ENCODE measurements at regions not wholly inside any gene's neighbourhood (a gene's known extent, or its start where the extent isn't known, plus 50 kb on each side); places are given as distances from the start of the nearest gene placed in this dataset.
A peak's percentile ranks its signal among the peaks of the same experiment; 100 is the strongest.
"Not testable (repeated sequence)": the region's sequence is repeated elsewhere in the genome, so short reads cannot be mapped to it uniquely, and the experiment has no call there.

DNA sequence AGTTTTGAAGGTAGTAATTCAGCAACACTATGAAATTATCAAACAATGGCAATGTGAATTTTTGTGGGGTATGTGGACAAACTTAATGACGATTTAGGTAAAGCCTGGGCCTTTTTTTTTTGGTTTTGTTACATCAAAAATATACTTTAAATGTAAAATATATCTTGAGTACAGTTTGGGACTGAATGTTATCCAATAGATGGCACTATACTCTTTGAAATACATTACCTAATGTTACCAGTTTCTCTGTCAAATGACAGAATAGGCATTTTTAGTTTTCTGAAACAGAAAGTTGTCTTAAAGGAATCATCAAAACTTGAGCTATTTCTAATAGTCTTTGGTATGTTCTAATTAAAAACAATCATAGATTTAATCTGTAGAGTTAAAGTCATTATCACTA is 1651.9 kb downstream of the C4orf33 start:
- TF ChIP-seq, protein P1, sequence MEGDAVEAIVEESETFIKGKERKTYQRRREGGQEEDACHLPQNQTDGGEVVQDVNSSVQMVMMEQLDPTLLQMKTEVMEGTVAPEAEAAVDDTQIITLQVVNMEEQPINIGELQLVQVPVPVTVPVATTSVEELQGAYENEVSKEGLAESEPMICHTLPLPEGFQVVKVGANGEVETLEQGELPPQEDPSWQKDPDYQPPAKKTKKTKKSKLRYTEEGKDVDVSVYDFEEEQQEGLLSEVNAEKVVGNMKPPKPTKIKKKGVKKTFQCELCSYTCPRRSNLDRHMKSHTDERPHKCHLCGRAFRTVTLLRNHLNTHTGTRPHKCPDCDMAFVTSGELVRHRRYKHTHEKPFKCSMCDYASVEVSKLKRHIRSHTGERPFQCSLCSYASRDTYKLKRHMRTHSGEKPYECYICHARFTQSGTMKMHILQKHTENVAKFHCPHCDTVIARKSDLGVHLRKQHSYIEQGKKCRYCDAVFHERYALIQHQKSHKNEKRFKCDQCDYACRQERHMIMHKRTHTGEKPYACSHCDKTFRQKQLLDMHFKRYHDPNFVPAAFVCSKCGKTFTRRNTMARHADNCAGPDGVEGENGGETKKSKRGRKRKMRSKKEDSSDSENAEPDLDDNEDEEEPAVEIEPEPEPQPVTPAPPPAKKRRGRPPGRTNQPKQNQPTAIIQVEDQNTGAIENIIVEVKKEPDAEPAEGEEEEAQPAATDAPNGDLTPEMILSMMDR (IDR thresholded peaks at IDR 0.05) = peak; percentile 80

DNA sequence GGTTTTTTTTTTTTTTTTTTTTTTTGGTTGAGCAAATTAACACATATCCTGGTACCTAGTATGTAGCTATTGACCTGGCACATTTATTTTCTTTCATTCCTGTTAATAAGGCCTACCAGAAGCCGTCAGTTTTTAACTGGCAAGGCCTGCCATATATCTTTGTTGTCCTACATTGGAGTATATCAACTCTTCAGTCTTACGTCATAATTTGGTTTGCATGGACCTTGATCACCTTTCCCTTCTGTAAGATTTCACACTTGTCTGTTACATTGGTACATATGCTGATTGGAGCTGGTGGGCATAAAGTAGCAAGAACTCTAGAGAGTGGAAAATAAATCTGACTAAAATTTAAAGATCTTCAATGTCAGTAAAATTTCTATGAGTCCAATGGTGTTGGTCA is 1658.0 kb downstream of the C4orf33 start:
- Mint-ChIP-seq H3K27ac (ENCODE audit: unreplicated experiment) (no peak overlapping the region), H3K4me3 (ENCODE audit: unreplicated experiment) (no peak overlapping the region), H3K36me3 (ENCODE audit: low read depth) (no peaks in the 10 kb centered on the region), H3K4me1 (ENCODE audit: low read depth) (no peaks in the 10 kb centered on the region), H3K27me3 (ENCODE audit: low read depth) (no peaks in the 10 kb centered on the region), H3K9me3 (ENCODE audit: low read depth) (no peaks in the 10 kb centered on the region)
- TF ChIP-seq, protein P1 (IDR thresholded peaks at IDR 0.05) = no peak
- no peak for DNase-seq (ENCODE audit: low spot score)

More for the DNA sequence above, 1651.9 kb downstream of the C4orf33 start:
- H3K4me3 Mint-ChIP-seq (ENCODE audit: unreplicated experiment) = no peak overlapping the region
- H3K9me3 Mint-ChIP-seq (ENCODE audit: low read depth) = peaks cover 6% of the 10 kb centered on the region
- no peak overlapping the region for H3K27ac Mint-ChIP-seq (ENCODE audit: unreplicated experiment)
- H3K27me3 Mint-ChIP-seq (ENCODE audit: low read depth) = no peaks in the 10 kb centered on the region
- no peaks in the 10 kb centered on the region for H3K36me3 Mint-ChIP-seq (ENCODE audit: low read depth)
- no peaks in the 10 kb centered on the region for H3K4me1 Mint-ChIP-seq (ENCODE audit: low read depth)
- DNase-seq (ENCODE audit: low spot score) = no peak

DNA sequence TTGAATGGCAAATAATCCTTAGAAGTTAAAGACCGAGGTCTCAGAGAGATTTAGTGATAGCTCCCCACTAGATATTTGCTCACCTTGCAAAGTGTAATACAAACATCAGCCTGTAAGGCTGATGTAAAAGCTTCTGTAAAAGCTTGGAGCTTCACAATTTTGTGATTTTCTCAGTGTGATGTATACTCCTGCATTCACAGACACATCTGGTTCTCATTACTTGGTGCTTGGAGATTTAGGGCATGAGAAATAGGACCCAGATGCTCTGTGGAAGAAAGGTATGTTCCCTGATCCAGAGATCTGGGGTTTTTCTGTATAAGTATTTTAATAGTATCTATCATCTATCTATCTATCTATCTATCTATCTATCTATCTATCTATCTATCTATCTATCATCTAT is 1664.3 kb downstream of the C4orf33 start:
- Mint-ChIP-seq H3K27ac (ENCODE audit: unreplicated experiment) (no peak overlapping the region), H3K9me3 (ENCODE audit: low read depth) (no peaks in the 10 kb centered on the region), H3K4me1 (ENCODE audit: low read depth) (no peaks in the 10 kb centered on the region), H3K27me3 (ENCODE audit: low read depth) (no peaks in the 10 kb centered on the region), H3K4me3 (ENCODE audit: unreplicated experiment) (no peak overlapping the region), H3K36me3 (ENCODE audit: low read depth) (no peaks in the 10 kb centered on the region)
- TF ChIP-seq, protein P1 (IDR thresholded peaks at IDR 0.05) = no peak
- no peak for DNase-seq (ENCODE audit: low spot score)

DNA sequence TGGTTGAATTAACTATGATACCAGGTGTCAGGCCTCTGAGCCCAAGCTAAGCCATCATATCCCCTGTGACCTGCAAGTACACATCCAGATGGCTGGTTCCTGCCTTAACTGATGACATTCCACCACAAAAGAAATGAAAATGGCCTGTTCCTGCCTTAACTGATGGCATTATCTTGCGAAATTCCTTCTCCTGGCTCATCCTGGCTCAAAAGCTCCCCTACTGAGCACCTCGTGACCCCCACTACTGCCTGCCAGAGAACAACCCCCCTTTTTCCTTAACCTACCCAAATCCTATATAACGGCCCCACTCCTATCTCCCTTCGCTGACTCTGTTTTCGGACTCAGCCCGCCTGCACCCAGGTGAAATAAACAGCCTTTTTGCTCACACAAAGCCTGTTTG is 1671.4 kb downstream of the C4orf33 start:
- not testable (repeated sequence) for H3K27ac Mint-ChIP-seq (ENCODE audit: unreplicated experiment); H3K4me1 Mint-ChIP-seq (ENCODE audit: low read depth); DNase-seq (ENCODE audit: low spot score); H3K27me3 Mint-ChIP-seq (ENCODE audit: low read depth); H3K9me3 Mint-ChIP-seq (ENCODE audit: low read depth); H3K36me3 Mint-ChIP-seq (ENCODE audit: low read depth); H3K4me3 Mint-ChIP-seq (ENCODE audit: unreplicated experiment)

DNA sequence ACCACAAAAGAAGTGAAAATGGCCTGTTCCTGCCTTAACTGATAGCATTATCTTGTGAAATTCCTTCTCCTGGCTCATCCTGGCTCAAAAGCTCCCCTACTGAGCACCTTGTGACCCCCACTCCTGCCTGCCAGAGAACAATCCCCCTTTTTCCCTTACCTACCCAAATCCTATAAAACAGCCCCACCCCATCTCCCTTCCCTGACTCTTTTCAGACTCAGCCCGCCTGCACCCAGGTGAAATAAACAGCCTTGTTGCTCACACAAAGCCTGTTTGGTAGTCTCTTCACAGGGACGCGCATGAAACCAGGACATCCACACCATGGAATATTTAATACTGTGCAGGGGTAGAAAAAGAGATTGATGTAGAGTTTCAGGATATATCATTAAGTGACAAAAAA is 1677.0 kb downstream of the C4orf33 start:
- not testable (repeated sequence) for H3K4me3 Mint-ChIP-seq (ENCODE audit: unreplicated experiment); H3K27ac Mint-ChIP-seq (ENCODE audit: unreplicated experiment); DNase-seq (ENCODE audit: low spot score); H3K4me1 Mint-ChIP-seq (ENCODE audit: low read depth); H3K27me3 Mint-ChIP-seq (ENCODE audit: low read depth); H3K36me3 Mint-ChIP-seq (ENCODE audit: low read depth); H3K9me3 Mint-ChIP-seq (ENCODE audit: low read depth)

DNA sequence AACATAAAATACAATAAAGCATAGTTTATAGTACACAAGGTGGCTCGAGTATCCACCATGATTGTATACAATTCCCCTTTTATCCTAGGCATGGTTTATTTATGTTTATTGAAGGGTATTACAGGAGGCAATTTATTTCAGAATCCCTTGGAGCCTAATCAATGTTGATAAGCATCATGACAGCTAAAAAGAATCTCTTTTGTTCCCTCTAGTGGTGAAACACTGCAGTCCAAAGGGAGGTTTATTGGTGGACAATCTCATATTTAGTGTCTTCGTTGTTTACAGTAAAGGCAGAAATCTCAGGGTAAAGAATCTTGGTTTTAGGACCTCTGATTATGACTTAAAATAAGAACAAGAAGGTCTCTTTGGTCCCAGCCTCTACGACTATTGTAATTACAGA is 1712.5 kb downstream of the C4orf33 start:
- Mint-ChIP-seq H3K4me1 (ENCODE audit: low read depth) (no peaks in the 10 kb centered on the region), H3K27me3 (ENCODE audit: low read depth) (no peaks in the 10 kb centered on the region), H3K36me3 (ENCODE audit: low read depth) (peaks cover 1% of the 10 kb centered on the region), H3K4me3 (ENCODE audit: unreplicated experiment) (no peak overlapping the region), H3K9me3 (ENCODE audit: low read depth) (peaks cover 13% of the 10 kb centered on the region), H3K27ac (ENCODE audit: unreplicated experiment) (no peak overlapping the region)
- DNase-seq (ENCODE audit: low spot score) = no peak
- TF ChIP-seq, protein P1 (IDR thresholded peaks at IDR 0.05) = peak; percentile 84

Data from chondrocyte (in vitro differentiated cells).